ENCODE measurements at regions not wholly inside any gene's neighbourhood (a gene's known extent, or its start where the extent isn't known, plus 50 kb on each side); places are given as distances from the start of the nearest gene placed in this dataset.

DNA sequence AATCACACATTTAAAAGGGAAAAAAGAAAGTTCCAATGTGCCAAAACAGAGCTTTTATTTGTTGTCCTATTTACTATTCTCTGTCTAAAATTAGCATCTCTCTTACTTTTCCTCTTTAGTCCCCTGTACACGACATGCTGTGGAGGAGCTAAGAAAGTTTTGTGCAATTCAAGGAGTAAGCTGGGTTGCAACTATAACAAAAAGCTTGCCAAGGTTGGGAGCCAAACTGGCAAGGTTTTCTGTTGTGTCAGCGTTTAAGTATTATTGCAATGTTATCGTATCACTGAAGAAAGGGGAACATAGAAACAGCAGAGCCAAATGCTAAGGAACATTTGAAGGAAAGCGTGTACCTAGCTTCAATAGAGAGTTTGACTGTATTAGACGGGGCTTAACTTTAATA lies 680.8 kb downstream of the CETN3 start:
- TF ChIP-seq CTCF (IDR thresholded peaks at IDR 0.05; ENCODE audit: low read depth, low read length), result no peak

DNA sequence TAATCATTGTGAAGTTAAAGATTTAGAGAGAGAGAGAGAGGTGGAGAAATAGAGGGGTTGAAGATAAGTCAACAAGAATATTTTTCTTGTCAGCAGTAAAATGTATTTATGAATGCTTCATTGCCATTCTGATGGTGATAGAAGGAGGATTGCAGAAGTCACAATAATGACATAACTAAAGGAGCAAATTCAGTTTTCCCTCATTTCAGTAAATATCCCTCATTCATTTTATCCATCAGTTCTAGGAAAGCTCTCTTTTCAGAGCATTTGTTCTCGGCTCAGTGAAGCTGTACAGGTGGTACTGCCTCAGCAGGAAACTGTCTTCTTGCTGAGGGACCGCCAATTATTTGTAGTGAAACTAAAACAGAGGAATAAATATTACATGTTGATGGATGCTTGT lies 681.4 kb downstream of the CETN3 start:
- no peak for TF ChIP-seq CTCF (IDR thresholded peaks at IDR 0.05; ENCODE audit: low read depth, low read length)
- no peak overlapping the region for H3K4me3 ChIP-seq (ENCODE audit: low read depth, low read length)

More for the DNA sequence above, 680.8 kb downstream of the CETN3 start:
- H3K4me3 ChIP-seq (ENCODE audit: low read depth, low read length), result no peak overlapping the region

- H3K4me3 ChIP-seq (ENCODE audit: low read depth, low read length), result no peak overlapping the region
- TF ChIP-seq CTCF (IDR thresholded peaks at IDR 0.05; ENCODE audit: low read depth, low read length), result no peak
These were observed 685.0 kb downstream of the CETN3 start for GRCh38 chr5:89724379-89725095.

DNA sequence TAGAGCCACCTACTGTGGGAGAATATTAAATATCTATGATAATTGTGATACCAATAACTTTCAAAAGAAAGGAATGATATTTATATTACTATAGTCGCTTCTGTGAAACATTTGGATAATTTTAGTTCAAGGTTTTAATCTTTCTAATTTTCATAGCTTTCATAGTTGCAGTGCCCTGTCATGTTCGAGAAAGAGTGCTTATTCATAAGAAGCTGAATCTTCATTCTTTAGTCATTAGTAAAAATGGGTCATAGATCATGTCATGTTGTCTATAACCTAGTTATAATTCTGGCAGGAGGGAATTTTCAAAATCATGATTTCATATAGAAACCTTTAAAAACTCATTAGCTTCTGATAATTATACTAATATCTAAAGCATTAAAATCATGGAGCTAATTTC lies 685.6 kb downstream of the CETN3 start:
- TF ChIP-seq CTCF (IDR thresholded peaks at IDR 0.05; ENCODE audit: low read depth, low read length), result no peak
- no peak overlapping the region for H3K4me3 ChIP-seq (ENCODE audit: low read depth, low read length)

DNA sequence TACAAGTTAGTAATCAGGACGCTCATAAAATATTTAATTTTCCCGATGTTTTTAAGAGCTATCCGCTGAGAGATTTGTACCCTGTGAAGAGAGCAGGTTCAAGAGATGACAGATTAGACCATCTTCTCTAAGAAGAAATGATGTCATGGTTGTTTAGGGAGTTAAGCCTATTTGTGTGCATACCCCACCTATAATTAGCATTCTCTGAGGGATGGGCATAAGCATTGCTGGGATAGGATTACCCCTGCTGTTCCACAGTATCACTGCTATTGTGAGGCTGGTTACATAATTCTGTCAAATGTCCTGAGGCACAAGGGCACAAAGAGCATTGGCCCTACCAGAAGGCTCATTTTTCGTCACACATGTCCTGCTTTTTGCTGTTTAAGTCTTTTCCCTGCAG lies 687.0 kb downstream of the CETN3 start:
- no peak for TF ChIP-seq CTCF (IDR thresholded peaks at IDR 0.05; ENCODE audit: low read depth, low read length)
- no peak overlapping the region for H3K4me3 ChIP-seq (ENCODE audit: low read depth, low read length)

DNA sequence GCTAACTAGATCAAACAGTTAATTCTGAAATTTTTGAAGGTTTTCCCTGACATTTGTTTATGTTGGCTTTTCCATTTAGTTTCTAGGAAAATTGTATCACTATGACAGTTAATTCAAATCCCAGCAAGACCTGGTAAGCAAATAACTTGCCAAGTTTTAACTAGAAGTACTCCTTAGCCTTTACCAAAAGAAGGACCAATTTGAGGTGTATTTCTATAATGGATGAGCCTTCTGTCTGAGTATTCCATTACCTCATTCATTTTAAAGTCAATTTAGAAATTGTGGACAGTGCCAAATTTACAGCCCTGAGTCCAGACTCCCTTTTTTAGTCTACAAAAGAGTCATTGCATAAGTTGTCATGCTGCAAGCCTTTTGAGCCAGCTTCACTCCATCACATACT lies 687.6 kb downstream of the CETN3 start:
- no peak for TF ChIP-seq CTCF (IDR thresholded peaks at IDR 0.05; ENCODE audit: low read depth, low read length)
- H3K4me3 ChIP-seq (ENCODE audit: low read depth, low read length), result no peak overlapping the region

DNA sequence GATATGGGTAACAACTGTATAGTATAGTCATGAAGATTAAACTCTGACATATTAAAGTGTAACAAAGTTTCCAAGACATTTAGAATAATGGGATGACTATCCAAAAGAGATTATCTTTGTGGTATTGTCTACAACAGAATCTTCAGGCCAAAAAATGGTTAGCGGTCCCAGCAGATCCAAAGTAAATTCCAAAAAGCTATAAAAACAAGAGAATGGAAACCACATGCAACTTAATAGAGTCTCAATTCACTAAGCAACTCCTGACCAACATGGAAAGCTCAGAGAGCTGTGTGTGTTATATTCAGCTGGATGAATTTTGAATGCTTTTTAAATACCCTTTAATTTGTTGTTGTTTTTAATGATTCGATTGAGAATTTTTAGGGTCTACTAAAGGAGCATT lies 688.2 kb downstream of the CETN3 start:
- no peak for TF ChIP-seq CTCF (IDR thresholded peaks at IDR 0.05; ENCODE audit: low read depth, low read length)
- no peak overlapping the region for H3K4me3 ChIP-seq (ENCODE audit: low read depth, low read length)

All from WI38 (cell line).